Epithelial cell of esophagus (primary cell): ENCODE measurements at regions not wholly inside any gene's neighbourhood (a gene's known extent, or its start where the extent isn't known, plus 50 kb on each side); places are given as distances from the start of the nearest gene placed in this dataset.
A peak's percentile ranks its signal among the peaks of the same experiment; 100 is the strongest.

Experiments used
- DNase-seq: peaks from one replicate; pipeline ENCODE4 v3.0.0; 2010; ENCODE audit warnings: low read depth
- H3K4me3 ChIP-seq: 2 replicates; pipeline ENCODE4 v1.5.1; 2011; ENCODE audit warnings: mild to moderate bottlenecking, low read length, control low read depth
- TF ChIP-seq, protein P1 (sequence below): IDR thresholded peaks from 2 replicates; pipeline ENCODE4 v1.5.1; 2011; ENCODE audit warnings: low read depth, mild to moderate bottlenecking, low read length, control low read depth, inconsistent platforms; ENCODE audit not compliant: insufficient read depth; ENCODE audit errors: missing control alignments

DNA sequence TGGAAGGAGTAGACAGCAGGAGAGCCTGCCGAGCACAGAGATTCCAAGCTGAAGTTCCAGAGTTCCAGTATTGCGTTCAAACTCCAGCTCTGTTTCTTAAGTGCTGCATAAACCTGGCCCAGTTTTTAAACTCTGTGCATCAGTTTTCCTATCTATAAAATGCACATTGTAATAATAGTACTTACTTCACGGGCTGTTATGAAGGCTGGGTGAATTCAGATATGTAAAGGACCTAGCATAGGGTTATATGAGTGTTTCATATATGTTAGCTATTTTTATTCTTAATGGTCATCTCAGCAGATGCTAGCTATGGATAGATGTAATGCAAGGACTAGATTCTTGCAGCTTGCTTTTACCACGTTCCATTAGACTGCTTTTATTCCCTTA is 293.1 kb upstream of the SEMA3C start:
- no peak for DNase-seq
- H3K4me3 ChIP-seq = no peak overlapping the region
- TF ChIP-seq, protein P1, sequence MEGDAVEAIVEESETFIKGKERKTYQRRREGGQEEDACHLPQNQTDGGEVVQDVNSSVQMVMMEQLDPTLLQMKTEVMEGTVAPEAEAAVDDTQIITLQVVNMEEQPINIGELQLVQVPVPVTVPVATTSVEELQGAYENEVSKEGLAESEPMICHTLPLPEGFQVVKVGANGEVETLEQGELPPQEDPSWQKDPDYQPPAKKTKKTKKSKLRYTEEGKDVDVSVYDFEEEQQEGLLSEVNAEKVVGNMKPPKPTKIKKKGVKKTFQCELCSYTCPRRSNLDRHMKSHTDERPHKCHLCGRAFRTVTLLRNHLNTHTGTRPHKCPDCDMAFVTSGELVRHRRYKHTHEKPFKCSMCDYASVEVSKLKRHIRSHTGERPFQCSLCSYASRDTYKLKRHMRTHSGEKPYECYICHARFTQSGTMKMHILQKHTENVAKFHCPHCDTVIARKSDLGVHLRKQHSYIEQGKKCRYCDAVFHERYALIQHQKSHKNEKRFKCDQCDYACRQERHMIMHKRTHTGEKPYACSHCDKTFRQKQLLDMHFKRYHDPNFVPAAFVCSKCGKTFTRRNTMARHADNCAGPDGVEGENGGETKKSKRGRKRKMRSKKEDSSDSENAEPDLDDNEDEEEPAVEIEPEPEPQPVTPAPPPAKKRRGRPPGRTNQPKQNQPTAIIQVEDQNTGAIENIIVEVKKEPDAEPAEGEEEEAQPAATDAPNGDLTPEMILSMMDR = no peak

- DNase-seq = no peak
- H3K4me3 ChIP-seq = no peak overlapping the region
- TF ChIP-seq, protein P1 = no peak
Measured at GRCh38 chr7:81211204-81211933, 292.5 kb upstream of the SEMA3C start.

DNA sequence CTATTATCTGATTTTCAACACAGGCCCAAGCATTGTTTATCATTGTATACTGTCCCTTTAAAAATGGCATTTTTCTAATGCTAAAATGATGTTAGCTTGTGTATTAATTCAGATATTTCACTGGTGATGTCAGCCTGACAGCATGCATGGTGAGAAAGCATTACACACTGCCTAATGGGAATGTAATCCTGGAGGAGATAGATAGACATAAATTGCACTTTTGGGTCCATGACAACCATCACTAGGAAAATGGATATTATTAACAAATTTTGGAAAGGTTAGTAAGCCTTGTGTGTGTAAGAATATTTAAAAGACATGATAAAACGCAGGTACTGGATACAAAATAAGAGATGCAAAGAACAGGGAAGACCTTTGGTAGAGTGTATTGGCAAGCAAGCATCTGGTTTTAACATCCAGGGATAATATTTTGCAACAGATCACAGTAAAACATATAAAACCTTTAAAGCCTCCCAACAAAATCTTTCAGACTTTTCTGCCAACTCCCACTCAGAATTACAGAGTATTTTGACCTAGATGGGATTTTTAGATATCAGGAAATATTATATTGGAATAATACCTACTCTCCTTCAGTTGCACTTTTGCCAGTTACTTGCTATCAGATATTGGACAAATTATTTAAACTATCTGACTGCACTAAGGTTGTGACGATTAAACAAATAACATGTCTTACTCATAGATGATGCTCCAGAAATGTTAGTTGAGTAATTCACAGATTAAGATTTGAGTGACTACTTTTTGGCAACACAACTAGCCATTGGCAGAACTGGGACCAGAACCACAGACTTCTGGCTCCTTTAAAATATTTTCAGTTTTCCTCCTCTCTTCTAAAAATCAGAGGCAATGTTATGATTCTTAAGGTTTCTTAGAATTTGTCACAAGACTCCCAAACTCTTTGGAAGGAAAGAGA is 291.6 kb upstream of the SEMA3C start:
- TF ChIP-seq, protein P1 = no peak
- peak; percentile 33 for DNase-seq
- no peak overlapping the region for H3K4me3 ChIP-seq

- TF ChIP-seq, protein P1 = no peak
- no peak overlapping the region for H3K4me3 ChIP-seq
- DNase-seq = peak; percentile 23
Measured at GRCh38 chr7:81209059-81209458, 290.2 kb upstream of the SEMA3C start.

GRCh38 chr7:81207801-81208200 is 288.9 kb upstream of the SEMA3C start:
- H3K4me3 ChIP-seq = no peak overlapping the region
- DNase-seq = no peak
- TF ChIP-seq, protein P1 = no peak

- DNase-seq = no peak
- H3K4me3 ChIP-seq = no peak overlapping the region
- TF ChIP-seq, protein P1 = no peak
Measured at GRCh38 chr7:81206667-81207360, 288.0 kb upstream of the SEMA3C start.
